Pancreas (tissue), 10 donors: ENCODE measurements at regions not wholly inside any gene's neighbourhood (a gene's known extent, or its start where the extent isn't known, plus 50 kb on each side); places are given as distances from the start of the nearest gene placed in this dataset.

Experiments used
- ATAC-seq, 4 donors: fragments of 200-7000 bp; cut with Tn5 transposase; one replicate each; pipeline versions ENCODE4 v1.8.0 to v1.9.1; 2020; ENCODE audit warnings: mild to moderate bottlenecking in 4 of 4, moderate library complexity in 4 of 4
- DNase-seq, 6 donors: peaks; one replicate each; pipeline ENCODE4 v3.0.0-alpha.2; 2020
- FAIRE-seq: peaks from 2 replicates; lab custom pipeline; 2012; peaks lifted over from hg19 to GRCh38; lab: Jason Lieb, UNC
- H3K27ac ChIP-seq, 4 donors: fragments of 200-600 bp; sonication (generic); 1 replicate in 3 of 4; 2 replicates in 1 of 4; pipeline versions ENCODE4 v1.5.0 to v1.8.0; 2020
- H3K27me3 ChIP-seq, 4 donors: fragments of 200-600 bp; one replicate each; pipeline ENCODE4 v1.8.0; 2021
- H3K36me3 ChIP-seq, 3 donors: fragments of 200-600 bp; sonication (generic) in 1 of 3; one replicate each; pipeline versions ENCODE4 v1.5.0 to v1.8.0; 2020 to 2021
- H3K4me1 ChIP-seq, 3 donors: fragments of 200-600 bp; one replicate each; pipeline ENCODE4 v1.8.0; 2021
- H3K4me3 ChIP-seq, 4 donors: fragments of 200-600 bp; sonication (generic) in 2 of 4; one replicate each; pipeline versions ENCODE4 v1.5.0 to v1.8.0; 2020 to 2021
- H3K9me3 ChIP-seq, 4 donors: fragments of 200-600 bp; one replicate each; pipeline ENCODE4 v1.8.0; 2021
- WGBS, 2 donors: extraction: QIAGEN DNeasy Blood & Tissue Kit; methylation state at CpG; one replicate each; pipeline ENCODE4 v1.1.7; 2013; 5-methylcytosine and 5-hydroxymethylcytosine counted together
- intact Hi-C, 3 donors: fragments of 100-400 bp; cut with DNase I; formaldehyde crosslinking; loops; one replicate each; pipeline versions ENCODE4 v1.11.1 to v1.14.2; 2022
- TF ChIP-seq, protein P1 (sequence below), 4 donors: fragments of 200-600 bp; sonication (generic) in 3 of 4; IDR thresholded peaks; one replicate each; pipeline versions ENCODE4 v1.5.0 to v1.8.0; 2021; ENCODE audit warnings: antibody characterized with exemption in 4 of 4
- donor health status: healthy with polysubstance abuse.
- donor health status: DM: no; HTN: no; CAD: no; lungs with moderate emphysema.
- donor health status: DM: no; HTN: no; CAD: no.
- donor health status: control.
- donor health status: control.
- donor health status: Bipolar disorder and iron deficiency.
- donor health status: DM: yes; HTN: yes; CAD: no.
- donor health status: DM: no; HTN: no; CAD: no.
- donor health status: DM: no; HTN: no; CAD: no.
- donor health status: DM: yes; HTN: yes; CAD: no.

DNA sequence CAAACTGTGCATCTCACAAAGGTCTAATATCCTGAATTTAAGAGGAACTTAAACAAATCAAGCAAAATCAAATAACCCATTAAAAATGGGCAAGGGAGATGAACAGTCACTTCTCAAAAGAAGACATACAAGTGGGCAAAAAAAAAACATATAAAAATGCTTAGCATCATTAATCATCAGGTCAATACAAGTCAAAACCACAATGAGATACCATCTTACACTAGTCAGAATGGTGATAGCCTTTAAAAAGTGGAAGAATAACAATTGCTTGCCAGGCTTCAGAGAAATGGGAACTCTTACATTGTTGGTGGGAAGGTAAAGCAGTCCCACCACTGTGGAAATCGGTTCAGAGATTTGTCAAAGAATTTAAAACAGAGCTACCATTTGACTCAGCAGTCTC is 646.7 kb upstream of the PTCHD4 start:
- TF ChIP-seq, protein P1, sequence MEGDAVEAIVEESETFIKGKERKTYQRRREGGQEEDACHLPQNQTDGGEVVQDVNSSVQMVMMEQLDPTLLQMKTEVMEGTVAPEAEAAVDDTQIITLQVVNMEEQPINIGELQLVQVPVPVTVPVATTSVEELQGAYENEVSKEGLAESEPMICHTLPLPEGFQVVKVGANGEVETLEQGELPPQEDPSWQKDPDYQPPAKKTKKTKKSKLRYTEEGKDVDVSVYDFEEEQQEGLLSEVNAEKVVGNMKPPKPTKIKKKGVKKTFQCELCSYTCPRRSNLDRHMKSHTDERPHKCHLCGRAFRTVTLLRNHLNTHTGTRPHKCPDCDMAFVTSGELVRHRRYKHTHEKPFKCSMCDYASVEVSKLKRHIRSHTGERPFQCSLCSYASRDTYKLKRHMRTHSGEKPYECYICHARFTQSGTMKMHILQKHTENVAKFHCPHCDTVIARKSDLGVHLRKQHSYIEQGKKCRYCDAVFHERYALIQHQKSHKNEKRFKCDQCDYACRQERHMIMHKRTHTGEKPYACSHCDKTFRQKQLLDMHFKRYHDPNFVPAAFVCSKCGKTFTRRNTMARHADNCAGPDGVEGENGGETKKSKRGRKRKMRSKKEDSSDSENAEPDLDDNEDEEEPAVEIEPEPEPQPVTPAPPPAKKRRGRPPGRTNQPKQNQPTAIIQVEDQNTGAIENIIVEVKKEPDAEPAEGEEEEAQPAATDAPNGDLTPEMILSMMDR (IDR thresholded peaks at IDR 0.05) = no peak
- no peaks in the 10 kb centered on the region for H3K36me3 ChIP-seq
- DNase-seq = no peak
- H3K9me3 ChIP-seq = no peaks in the 10 kb centered on the region
- H3K4me1 ChIP-seq = no peaks in the 10 kb centered on the region
- no peaks in the 10 kb centered on the region for H3K27me3 ChIP-seq
- no peak overlapping the region for H3K27ac ChIP-seq
- FAIRE-seq = no peak
- intact Hi-C loops = no loop called here
- H3K4me3 ChIP-seq = no peak overlapping the region
- WGBS, 2 donors = 30 to 53% methylated on average over 1 of the region's 1 CpG
- ATAC-seq = no peak

DNA sequence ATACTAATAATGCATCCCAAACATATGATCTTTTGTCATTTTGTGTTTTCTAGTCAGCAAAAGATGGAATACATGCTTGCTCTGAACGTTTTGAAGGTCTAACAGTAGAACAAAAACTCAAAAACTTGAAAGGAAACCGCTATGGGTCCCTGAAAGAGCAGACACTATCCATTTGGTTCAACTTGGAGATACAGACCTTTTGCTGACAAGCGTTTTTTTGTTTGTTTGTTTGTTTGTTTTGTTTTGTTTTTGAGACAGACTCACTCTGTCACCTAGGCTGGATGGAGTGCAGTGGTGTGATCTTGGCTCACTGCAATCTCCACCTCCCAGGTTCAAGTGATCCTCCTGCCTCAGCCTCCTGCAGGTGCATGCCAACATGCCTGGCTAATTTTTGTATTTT is 644.3 kb upstream of the PTCHD4 start:
- no peaks in the 10 kb centered on the region for H3K36me3 ChIP-seq
- H3K27me3 ChIP-seq = no peaks in the 10 kb centered on the region
- no peak for DNase-seq
- H3K9me3 ChIP-seq = no peaks in the 10 kb centered on the region
- WGBS, 2 donors = 32 to 39% methylated on average over 3 of the region's 3 CpGs
- H3K4me1 ChIP-seq = no peaks in the 10 kb centered on the region
- ATAC-seq = no peak
- H3K27ac ChIP-seq = no peak overlapping the region
- FAIRE-seq = no peak
- intact Hi-C loops = no loop called here
- no peak overlapping the region for H3K4me3 ChIP-seq
- TF ChIP-seq, protein P1 (IDR thresholded peaks at IDR 0.05) = no peak

- no peak overlapping the region for H3K4me3 ChIP-seq
- DNase-seq = no peak
- TF ChIP-seq, protein P1 (IDR thresholded peaks at IDR 0.05) = no peak
- H3K36me3 ChIP-seq = no peaks in the 10 kb centered on the region
- no peaks in the 10 kb centered on the region for H3K9me3 ChIP-seq
- intact Hi-C loops = no loop called here
- no peak overlapping the region for H3K27ac ChIP-seq
- H3K4me1 ChIP-seq = no peaks in the 10 kb centered on the region
- no peak for ATAC-seq
- 36 to 54% methylated on average over 3 of the region's 3 CpGs for WGBS, 2 donors
- no peaks in the 10 kb centered on the region for H3K27me3 ChIP-seq
- no peak for FAIRE-seq
Measured at GRCh38 chr6:48754641-48755040, 643.6 kb upstream of the PTCHD4 start.

- intact Hi-C loops = no loop called here
- TF ChIP-seq, protein P1 (IDR thresholded peaks at IDR 0.05) = no peak
- DNase-seq (no peak), ATAC-seq (no peak), FAIRE-seq (no peak)
- no peaks in the 10 kb centered on the region for H3K9me3 ChIP-seq
- no peak overlapping the region for H3K27ac ChIP-seq
- WGBS, 2 donors = 39 to 54% methylated on average over 2 of the region's 2 CpGs
- no peak overlapping the region for H3K4me3 ChIP-seq
- H3K36me3 ChIP-seq = no peaks in the 10 kb centered on the region
- H3K4me1 ChIP-seq = no peaks in the 10 kb centered on the region
- no peaks in the 10 kb centered on the region for H3K27me3 ChIP-seq
Measured at GRCh38 chr6:48750861-48751260, 639.9 kb upstream of the PTCHD4 start.

- Histone ChIP-seq H3K27me3 (no peaks in the 10 kb centered on the region), H3K36me3 (no peaks in the 10 kb centered on the region), H3K4me3 (no peak overlapping the region), H3K27ac (no peak overlapping the region), H3K4me1 (no peaks in the 10 kb centered on the region), H3K9me3 (no peaks in the 10 kb centered on the region)
- TF ChIP-seq, protein P1 (IDR thresholded peaks at IDR 0.05) = no peak
- DNase-seq (no peak), FAIRE-seq (no peak), ATAC-seq (no peak)
- intact Hi-C loops = no loop called here
Measured at GRCh38 chr6:48747471-48747870, 636.5 kb upstream of the PTCHD4 start.
